GM18502 (cell line): ENCODE measurements at regions not wholly inside any gene's neighbourhood (a gene's known extent, or its start where the extent isn't known, plus 50 kb on each side); places are given as distances from the start of the nearest gene placed in this dataset.

Source experiments
- ATAC-seq: cut with Tn5 transposase; IDR thresholded peaks from one replicate; pipeline ENCODE4 v1.9.1; 2021; ENCODE audit warnings: mild to moderate bottlenecking; ENCODE audit not compliant: unreplicated experiment, poor library complexity

DNA sequence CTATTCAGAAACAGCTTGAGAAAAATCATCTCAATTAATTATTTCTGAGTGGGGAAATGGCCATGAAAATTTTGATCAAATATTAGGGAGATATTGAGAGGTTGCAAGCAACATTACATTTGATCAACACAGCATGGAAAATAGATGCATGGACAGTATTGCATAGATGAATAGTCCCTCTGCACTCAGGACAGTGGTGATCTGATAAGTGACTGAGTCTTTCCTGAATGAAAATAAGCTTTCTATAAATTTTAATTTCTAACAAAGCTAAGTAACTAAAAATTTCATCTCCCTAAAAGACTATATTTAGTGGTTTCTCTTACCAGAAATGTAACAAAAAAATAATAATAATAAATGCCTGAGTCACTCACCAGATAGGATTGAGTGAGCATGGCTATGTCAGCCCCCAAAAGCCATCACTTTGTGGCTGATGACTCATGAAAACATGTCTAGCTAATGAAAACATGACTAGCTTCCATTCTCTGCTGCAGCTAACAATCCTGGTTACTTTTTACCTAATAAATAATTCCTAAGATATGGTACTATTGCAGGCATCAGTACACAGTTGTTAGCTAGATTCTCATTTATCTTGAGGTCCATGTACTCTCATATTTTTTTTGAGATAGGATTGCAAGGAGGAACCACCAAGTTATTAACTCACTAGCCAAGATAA is 1294.8 kb upstream of the ACO1 start:
- ATAC-seq, result no peak

DNA sequence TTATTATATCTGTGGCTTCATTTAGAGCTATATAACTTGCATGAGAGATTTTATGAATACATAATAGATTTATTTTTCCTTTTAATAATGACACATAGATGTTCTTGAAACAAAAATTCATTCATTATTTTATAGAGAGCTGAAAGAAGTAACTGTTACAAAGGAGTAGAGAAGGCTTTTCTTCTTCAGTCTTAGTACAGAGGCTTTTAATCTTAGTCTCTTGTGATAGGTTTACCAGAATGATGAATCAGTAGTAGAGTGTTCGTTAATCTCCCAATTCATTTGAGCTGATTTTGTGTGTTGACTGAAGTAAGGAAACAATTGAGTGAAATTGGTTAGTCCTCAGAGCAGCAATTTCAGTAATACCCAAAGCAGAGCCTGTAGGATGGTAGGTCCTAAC is 1284.1 kb upstream of the ACO1 start:
- no peak for ATAC-seq

DNA sequence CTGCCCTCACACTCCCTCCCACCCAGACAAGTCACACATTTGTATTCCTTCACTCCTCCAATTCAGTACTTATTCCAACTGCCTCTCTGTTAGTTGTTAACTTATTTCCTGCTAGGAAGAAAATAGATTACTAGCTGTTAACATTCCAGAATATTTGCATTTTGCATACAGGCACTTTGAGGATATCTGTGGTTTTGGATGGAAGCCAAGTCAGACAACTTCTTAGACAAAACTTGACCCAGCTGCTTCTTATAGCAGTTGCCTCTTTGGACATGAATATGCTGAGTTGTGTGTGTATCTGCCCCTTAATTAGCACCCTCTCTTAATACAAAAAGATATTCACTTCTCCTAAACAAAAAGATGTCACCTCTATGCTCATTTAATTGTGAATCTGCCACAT is 1280.6 kb upstream of the ACO1 start:
- ATAC-seq, result no peak

DNA sequence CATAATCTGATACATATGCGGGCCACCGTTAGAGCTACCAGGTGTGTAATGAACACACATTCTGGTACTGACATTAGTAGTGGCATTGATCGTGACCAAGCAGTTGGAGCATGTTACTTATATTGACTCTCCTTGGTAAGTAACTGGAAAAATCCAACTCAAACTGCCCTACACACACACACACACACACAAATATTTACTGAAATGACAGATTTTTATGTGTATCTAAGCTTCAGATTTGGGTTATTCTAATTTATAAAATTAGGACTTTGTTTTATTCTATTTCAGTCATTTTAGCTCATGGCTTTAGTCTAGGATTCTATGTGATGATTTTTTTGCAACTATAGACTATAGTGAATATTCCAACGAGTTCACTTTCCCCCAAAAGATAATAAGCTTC is 1280.2 kb upstream of the ACO1 start:
- no peak for ATAC-seq

DNA sequence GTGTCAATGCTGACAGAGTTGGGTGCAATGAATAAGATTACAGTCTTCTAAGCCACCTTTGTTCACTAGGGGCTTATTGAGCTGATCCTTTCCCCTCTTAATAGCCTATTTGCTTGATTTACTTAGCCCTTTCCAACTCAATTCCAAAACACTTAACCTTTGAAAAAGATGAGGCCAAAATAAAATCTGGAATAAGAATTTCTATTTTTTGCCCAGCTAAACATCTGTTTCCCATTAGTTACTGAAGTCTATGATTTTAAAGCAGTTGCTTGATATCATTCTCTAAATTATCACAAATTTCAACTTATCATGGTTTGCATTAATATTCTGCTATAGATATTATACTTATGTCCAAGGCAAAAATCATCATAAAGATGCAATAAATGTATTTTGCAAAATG is 1272.0 kb upstream of the ACO1 start:
- no peak for ATAC-seq

DNA sequence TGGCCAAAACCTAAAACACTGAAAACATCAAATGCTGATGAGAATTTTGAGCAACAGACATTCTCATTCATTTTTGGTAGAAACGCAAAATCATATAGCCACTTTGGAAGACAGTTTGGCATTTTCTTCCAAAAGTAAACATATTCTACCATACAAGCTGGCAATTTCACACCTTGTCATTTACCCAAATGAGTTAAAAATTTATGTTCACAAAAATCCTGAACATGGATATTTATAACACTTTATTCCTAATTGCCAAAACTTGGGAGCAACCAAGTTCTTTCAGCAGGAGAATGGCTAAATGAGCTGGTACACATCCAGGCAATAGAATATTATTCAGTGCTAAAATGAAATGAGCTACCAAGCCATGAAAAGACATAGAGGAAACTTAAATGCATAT is 1270.1 kb upstream of the ACO1 start:
- ATAC-seq, result no peak

DNA sequence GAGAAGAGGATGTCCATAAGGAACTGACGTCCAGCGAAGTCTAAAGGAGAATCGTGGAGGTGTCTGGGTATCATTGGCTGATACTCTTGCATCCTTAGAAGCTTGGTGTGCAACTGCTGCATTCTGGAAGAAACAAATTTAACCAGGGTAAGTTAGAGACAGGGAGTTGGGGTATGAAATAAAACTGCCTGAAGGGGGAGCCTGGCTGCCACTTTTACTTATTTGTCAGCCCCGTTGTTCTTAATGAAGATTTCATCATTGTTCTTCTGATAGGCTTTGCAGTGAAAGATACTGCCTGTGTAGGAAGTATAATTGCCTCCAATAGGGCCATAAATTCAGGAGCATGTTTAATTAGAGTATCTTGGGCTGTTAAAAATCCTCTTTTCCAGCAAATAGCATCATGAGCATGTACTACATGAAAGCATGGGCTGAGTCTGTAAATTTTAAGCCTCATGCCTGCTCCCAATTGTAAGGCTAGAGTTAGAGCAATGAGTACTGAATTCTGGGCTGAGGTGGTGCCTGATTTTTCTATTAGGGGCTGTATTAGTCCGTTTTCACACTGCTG is 1264.5 kb upstream of the ACO1 start:
- ATAC-seq, result peak; percentile 97

DNA sequence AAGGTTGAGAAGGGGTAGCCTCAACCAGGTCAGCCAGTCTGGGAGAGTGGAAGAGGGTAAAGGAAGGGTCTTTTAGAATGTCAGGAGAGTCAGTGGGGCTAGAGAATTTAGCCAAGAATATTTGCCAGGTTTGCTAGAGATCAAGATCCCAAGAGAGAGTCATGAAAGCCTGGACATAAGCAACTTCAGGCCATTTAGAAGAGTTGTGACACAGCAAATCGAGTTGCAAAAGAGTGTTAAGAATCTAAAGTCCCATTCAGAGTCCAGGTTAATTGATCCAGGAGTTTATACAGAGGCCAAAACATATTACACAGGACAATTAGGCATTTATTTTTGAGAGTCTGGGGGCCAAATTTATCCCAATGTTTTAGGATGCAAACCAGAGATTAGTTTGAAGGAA is 1260.1 kb upstream of the ACO1 start:
- no peak for ATAC-seq

DNA sequence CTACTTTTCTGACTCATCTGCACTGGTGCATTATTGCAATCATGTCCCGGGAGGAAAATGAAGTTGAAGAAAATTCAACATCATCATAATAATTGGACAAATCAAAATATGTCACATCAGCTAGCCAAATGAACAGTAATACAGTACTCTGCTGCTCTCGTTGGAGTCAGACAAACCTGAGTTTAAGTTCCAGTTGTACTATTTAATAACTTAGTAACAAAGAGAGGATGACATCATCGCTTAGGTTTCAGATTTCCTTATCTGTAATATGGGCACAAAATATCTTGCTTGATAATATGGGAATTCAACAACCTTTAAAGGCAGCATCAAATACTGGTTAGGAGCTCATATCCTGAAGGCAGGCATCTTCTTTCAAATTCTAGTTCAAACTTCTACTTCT is 1248.9 kb upstream of the ACO1 start:
- ATAC-seq, result no peak

DNA sequence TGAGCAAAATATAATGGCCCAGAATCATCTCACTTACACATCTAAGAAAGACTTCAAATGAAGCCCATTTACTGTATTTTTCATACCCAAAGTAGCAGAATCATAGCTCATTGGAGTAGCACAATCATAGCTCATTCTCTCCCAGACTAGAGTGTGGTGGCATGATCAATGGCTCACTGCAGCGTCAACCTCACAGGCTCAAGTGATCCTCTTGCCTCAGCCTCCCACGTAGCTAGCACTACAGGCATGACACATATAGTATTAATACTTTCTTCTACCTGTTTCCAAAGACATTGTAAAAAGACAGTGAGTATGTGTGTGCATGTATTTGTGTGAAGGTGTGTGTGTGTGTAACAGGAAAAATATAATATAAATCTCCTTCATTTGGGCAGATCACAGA is 1247.9 kb upstream of the ACO1 start:
- no peak for ATAC-seq

DNA sequence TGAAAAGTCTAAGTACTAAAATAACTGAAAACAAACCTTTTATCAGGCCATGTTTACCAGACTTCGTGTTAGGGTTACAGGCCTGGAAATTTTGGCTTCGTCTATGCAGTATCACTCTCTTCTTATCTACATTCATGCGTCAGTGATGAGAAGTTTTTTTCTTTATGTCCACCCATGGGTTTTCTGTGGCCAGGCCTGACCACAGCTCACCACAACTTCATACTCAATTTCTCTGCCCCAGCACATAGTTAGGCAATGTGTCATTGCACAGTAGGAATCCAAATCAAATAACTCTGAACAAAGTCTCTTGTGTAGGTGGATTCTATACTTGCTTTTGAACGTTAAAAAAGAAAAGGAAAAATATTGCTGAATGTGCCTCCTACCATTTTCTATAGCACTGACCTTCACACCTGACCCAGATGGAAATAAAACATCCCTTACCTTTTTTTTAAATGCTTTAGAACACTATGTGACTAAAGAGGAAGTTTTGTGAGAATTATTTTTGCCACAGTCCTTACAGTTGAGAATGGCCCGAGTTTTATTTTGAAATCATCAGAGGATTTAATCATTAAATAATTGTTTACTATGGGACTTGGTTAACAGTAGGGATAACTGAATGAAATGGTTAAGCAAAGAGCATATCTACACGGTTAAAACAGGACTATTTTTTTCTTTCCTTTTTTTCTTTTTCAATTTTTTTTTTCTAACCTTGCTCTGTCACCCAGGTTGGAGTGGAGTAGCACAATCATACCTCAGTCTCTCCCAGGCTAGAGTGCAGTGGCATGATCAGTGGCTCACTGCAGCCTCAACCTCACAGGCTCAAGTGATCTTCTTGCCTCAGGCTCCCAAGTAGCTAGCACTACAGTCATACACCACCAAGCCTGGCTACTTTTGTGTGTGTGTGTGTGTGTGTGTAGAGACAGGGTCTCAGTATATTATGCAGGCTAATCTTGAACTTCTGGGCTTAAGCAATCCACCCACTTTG is 1247.0 kb upstream of the ACO1 start:
- ATAC-seq, result no peak

DNA sequence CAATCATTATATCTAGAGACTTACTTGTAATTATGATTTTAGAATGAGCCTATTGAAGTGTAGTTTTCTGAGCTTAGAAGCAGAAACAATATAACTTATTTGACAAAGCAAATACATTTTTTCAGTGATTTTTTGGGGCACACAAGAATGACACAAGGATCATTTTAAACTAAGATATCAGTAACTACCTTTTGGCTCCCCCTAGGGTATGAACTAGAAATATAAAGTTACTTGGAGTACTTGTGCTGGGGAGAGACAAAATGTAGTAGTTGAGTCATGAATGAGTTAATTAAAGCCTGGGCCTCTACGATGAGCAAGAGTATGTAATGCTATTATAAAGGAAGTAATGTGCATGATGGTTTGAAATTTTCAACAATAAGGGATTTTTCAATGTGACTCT is 1244.1 kb upstream of the ACO1 start:
- ATAC-seq, result peak; percentile 74

DNA sequence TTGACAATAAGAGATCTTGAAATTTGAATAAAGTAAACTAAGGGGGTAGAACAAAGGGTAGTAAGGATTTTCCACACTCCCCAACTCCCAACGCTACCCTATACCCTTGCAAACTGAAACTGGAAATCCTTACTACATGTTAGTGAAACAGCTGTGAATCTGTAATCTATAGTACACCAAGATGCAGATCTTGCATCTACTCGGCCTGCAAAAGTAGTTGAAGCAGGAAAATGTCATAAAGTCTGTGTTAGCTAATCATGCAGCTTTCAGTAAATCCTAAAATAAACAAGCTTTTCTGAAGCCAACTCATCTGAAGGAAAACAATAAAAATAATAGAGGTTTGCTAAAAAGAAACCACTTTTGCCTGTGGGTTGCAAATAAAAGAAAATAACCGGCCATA is 1242.0 kb upstream of the ACO1 start:
- no peak for ATAC-seq

DNA sequence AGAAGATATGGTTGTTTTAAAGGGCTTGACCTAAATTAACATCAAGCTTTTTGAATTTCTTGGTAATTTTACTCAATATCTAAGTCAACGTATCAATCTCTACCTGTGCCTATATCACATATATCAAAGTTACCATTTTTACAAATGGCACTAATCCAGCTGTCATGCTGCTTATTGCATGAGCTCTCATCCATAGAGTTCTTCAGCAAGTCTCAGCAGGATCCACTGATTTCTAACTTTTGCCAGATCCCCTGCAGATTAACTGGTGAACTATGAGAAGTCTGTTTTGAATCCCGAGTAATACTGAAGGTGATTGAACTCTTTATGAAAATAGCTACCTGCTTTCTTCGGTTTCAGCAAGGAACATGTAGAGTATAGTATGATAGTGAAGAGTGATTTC is 1239.8 kb upstream of the ACO1 start:
- ATAC-seq, result no peak

DNA sequence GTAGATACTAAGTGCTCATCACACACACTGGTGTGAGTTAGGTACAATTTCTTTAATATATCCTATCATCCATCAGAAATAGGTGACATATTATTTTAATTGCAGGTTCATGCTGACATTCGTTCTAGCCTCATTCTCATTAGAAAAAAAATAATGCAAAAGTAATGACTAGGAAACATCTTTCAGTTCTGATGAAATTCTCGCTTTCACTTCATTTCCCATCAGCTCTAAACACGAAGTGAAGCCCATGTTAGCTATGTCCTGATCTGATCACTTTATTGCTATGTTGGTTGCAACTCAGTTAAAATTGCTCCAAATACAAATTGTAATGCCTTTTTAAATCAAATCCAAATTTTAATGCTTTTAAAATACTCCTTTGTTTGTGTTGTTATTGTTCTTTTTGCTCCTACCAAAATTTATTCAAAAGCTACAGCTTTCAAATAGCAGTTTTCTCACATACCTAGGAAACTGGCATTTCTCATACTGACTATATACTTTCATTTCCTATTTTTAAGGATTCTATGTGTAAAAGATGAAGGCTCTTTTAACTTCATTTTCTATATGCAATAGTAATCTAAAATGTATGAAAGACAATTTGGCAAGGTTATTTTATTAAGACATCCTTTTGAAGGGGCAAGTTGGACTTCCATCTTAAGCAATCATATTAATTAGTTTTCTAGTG is 1237.8 kb upstream of the ACO1 start:
- peak; percentile 97 for ATAC-seq

DNA sequence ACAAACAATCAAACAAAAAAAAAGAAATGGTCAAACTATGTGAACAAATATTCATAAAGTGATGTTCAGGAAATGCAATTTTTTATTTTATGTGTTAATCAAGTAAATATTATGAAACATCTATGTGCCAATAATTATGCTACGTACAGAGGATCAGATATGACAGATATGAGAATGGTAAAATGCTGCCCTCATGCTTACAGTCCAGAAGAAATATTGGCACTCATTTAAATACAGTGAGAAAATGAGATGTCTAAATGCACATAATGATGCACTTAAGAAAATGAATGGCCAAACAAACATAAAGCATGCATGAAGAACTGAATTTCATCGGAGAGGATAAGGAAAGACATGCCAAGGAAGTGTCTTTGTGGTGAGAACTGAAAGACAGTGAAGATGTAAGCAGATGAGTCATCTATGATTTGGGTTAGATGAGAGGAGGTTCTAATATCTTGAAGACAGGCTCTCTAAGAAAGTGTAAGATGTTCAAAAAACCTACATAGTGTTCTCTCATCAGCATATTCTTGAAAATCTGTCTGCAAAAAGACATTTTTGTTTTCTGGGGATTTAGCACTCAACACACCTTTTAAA is 1231.1 kb upstream of the ACO1 start:
- peak; percentile 99 for ATAC-seq

DNA sequence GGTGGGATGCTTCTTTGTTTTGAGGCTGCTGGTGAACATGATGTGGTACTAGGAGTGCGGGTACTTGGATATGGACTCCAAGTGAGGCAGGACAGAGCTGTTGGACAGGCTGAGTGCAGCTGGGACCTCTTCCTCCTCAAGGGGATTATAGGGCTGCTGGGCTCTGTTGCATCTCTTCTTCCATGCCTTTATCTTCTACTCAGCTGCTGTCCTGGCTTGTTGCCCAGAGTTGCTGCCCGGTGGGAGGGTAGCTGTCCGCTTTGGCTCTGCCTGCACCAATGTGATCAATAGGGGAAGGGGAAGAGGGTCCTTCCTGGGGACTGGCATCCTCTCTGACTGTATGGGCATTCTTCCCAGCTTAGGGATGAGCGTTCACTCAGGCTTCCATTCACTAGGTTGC is 1217.9 kb upstream of the ACO1 start:
- ATAC-seq, result no peak

DNA sequence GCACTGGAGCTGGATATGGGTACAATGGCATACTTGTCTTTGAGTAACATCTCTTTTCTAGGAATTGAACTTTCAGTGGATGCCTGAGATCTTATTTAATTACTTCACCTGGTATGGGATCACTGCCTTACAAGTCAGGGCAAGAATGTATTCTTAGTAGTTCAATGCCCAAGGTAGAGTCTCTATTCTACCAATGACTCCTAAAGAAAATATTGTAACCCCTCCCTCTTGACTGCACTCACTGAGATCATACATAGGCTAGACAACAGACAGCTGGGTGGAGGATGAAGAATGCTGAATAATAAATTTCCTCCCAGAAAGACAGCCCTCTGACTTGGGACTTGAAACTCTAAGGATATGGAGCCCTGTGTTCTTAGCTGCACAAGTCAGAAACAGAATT is 1216.3 kb upstream of the ACO1 start:
- no peak for ATAC-seq

DNA sequence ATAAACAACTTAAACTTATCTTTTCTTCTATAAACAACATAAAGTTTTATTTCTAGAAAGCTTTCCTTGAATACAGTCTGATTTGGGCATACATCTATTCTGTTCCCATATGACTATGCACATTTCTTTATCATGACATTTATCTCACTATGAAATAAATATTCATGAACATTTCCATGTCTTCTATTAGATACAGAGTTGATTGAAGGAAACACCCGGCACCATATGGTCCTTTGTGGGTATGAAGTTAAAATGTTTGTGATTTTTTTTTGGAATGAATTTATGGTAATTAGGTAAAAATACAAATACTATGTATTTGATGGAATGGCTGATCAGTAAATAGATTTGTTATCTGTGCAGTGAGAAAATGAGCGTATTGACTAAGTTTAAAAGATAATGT is 1209.8 kb upstream of the ACO1 start:
- no peak for ATAC-seq

DNA sequence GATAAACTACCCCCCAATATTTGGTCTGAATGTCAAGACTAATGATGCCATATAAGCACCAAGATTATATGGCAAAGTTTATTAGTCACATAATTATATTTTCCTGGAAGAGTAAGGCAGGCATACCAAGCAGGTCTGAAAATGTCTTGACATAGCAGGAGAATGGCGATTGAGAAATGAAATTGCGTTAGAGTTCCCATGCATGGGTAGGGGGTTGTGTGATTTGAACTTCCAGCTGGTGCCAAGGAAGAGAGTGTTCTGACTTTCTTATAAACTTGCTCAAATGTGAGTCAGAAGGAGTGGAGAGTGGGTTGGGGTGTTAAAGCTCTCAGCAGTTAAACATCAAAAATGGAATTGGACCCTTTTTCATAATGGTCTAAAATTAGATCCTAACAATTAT is 1200.6 kb upstream of the ACO1 start:
- ATAC-seq, result no peak

DNA sequence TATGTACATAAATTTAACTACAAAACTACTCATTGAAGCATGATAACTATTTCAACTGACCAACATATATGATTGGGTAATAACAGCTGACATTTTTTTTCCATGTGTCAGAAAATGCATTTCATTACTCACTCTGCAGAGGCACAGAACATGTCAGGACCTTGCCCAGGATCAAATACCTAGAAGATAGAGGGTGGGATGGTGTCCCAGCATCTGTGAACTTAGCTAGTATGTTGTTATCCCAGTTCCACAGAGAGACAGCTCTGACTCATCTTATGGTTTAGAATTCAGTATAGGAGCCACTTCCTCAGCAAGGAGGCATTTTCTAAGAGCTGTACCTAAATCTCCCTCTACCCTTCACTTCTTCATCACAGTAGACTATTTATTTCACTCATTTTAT is 1198.6 kb upstream of the ACO1 start:
- no peak for ATAC-seq
